ENCODE measurements at regions not wholly inside any gene's neighbourhood (a gene's known extent, or its start where the extent isn't known, plus 50 kb on each side); places are given as distances from the start of the nearest gene placed in this dataset.

DNA sequence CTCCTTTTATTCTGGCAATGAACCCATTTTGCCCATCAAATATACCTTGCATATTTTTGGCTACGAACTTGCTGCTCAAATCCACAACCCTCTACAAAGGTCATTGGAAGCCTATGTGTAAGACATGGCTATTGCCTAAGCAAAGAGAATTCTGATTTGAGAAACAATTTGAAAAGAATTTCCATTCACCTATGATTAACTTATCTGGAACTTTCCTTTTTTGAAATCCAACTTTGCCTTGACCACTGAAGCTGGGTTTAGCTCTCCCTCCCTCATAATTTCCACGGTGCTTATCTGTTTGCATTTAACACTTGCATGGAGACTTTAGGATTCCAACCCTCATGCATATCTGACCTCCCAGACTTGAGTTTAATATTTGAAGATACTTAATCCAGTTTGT lies 1514.7 kb upstream of the SLC10A2 start:
- no peak for TF ChIP-seq POLR2AphosphoS5 (IDR thresholded peaks at IDR 0.05)
- TF ChIP-seq, protein P1, sequence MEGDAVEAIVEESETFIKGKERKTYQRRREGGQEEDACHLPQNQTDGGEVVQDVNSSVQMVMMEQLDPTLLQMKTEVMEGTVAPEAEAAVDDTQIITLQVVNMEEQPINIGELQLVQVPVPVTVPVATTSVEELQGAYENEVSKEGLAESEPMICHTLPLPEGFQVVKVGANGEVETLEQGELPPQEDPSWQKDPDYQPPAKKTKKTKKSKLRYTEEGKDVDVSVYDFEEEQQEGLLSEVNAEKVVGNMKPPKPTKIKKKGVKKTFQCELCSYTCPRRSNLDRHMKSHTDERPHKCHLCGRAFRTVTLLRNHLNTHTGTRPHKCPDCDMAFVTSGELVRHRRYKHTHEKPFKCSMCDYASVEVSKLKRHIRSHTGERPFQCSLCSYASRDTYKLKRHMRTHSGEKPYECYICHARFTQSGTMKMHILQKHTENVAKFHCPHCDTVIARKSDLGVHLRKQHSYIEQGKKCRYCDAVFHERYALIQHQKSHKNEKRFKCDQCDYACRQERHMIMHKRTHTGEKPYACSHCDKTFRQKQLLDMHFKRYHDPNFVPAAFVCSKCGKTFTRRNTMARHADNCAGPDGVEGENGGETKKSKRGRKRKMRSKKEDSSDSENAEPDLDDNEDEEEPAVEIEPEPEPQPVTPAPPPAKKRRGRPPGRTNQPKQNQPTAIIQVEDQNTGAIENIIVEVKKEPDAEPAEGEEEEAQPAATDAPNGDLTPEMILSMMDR (IDR thresholded peaks at IDR 0.05) = no peak

Data from breast epithelium (tissue), 3 donors.